ENCODE measurements at regions not wholly inside any gene's neighbourhood (a gene's known extent, or its start where the extent isn't known, plus 50 kb on each side); places are given as distances from the start of the nearest gene placed in this dataset.
A peak's percentile ranks its signal among the peaks of the same experiment; 100 is the strongest.
"Not testable (repeated sequence)": the region's sequence is repeated elsewhere in the genome, so short reads cannot be mapped to it uniquely, and the experiment has no call there.

DNA sequence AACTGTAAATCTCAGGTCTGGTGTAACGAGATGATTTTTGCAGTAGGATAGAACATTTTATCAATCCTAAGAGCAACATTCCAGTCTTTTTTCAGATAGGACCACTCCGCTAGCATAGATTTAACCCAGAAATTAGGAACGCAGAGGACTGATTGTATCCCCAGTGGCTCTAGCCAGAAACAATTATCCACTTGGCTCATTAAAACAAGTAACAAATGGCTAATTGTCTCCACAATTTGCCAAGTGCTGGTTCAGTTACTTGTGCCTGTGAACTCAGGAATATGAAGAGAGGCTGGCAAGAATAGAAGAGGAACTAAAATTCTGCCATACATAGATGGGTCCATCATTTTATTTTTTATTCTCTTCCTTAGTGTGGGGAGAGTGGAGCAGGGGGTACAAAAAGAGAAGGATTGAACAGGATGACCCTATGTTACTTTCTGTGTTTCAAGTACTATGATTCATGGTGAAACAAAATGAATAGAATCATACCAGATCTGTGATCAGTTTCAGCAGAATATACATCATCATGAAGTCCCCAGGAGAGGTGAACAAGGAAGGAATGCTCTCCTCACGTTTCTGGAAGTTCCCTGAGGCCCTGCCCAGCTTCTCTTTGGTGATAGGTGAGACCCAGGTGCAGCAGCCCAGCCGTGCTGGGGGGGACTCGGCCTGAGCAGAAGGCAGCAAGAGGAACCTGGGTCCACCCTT, 121.6 kb downstream of the ARL4C start:
- no peak for DNase-seq (ENCODE audit: extremely low read depth in 1 of 2, low read depth in 1 of 2)

- no peak for DNase-seq (ENCODE audit: extremely low read depth in 1 of 2, low read depth in 1 of 2)
These were observed 122.1 kb downstream of the ARL4C start for GRCh38 chr2:234374736-234375135.

GRCh38 chr2:234374150-234374508, 122.8 kb downstream of the ARL4C start:
- DNase-seq (ENCODE audit: extremely low read depth in 1 of 2, low read depth in 1 of 2) = no peak

GRCh38 chr2:234373481-234374149, 123.3 kb downstream of the ARL4C start:
- DNase-seq (ENCODE audit: extremely low read depth in 1 of 2, low read depth in 1 of 2) = no peak

- DNase-seq (ENCODE audit: extremely low read depth in 1 of 2, low read depth in 1 of 2) = no peak
These were observed 123.8 kb downstream of the ARL4C start for GRCh38 chr2:234373060-234373459.

GRCh38 chr2:234372506-234372905, 124.4 kb downstream of the ARL4C start:
- no peak for DNase-seq (ENCODE audit: extremely low read depth in 1 of 2, low read depth in 1 of 2)

GRCh38 chr2:234368861-234369261, 128.0 kb downstream of the ARL4C start:
- DNase-seq (ENCODE audit: extremely low read depth in 1 of 2, low read depth in 1 of 2) = peak in 1 of 2 donors; percentile 19

- no peak for DNase-seq (ENCODE audit: extremely low read depth in 1 of 2, low read depth in 1 of 2)
These were observed 130.0 kb downstream of the ARL4C start for GRCh38 chr2:234366891-234367290.

- no peak for DNase-seq (ENCODE audit: extremely low read depth in 1 of 2, low read depth in 1 of 2)
These were observed 132.2 kb downstream of the ARL4C start for GRCh38 chr2:234364661-234365060.

DNA sequence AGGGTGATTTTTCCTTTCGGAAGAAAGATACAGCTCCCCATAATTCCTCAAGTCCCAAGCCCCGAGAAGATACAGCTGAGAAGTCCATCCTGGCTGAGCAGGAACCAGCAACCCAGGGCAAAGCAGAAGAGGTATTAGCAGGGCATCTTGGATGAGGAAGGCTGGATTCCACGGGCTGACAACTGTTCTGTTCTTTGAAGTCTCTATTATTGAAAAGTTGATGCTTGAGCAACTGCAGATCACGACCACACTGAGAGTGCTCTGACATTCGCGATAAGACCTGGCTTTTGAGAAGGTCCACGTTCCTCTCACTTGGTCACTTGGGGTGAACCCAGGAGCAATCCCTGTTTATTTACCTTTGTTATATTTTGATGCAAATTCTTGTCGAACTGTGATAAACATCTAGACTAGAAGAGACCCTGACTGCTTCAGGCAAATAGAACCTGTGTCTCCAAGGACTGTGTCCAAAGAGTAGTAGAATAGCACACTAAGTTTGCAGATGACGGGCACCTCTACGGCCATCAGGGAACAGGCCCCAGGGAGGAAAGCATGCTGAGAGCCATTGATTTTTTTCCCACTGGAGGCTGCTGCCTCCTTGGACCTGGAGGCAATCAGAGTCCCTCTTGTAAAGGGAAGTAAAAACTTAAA, 133.1 kb downstream of the ARL4C start:
- DNase-seq (ENCODE audit: extremely low read depth in 1 of 2, low read depth in 1 of 2) = no peak

- no peak for DNase-seq (ENCODE audit: extremely low read depth in 1 of 2, low read depth in 1 of 2)
These were observed 133.8 kb downstream of the ARL4C start for GRCh38 chr2:234363011-234363487.

DNA sequence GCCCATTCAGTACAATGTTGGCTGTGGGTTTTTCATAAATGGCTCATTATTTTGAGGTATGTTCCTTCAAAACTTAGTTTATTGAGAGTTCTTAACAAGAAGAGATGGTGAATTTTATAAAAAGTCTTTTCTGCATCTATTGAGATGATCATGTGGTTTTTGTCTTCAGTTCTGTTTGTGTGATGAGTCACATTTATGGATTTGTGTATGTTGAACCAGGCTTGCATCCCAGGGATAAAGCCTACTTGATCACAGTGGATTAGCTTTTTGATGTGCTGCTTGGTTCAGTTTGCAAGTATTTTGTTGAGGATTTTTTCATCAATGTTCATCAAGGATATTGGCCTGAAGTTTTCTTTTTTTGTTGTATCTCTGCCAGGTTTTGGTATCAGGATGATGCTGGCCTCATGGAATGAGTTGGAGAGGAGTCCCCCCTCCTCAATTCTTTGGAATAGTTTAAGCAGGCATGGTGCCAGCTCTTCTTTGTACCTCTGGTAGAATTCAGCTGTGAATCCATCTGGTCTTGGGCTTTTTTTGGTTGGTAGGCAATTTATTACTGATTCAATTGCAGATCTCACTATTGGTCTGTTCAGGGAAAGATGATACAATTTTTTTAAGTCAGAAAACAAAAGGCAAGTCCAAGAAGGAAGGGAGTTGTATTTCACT, 136.4 kb downstream of the ARL4C start:
- DNase-seq (ENCODE audit: extremely low read depth in 1 of 2, low read depth in 1 of 2) = not testable (repeated sequence)

GRCh38 chr2:234357666-234358065, 139.2 kb downstream of the ARL4C start:
- no peak for DNase-seq (ENCODE audit: extremely low read depth in 1 of 2, low read depth in 1 of 2)

DNA sequence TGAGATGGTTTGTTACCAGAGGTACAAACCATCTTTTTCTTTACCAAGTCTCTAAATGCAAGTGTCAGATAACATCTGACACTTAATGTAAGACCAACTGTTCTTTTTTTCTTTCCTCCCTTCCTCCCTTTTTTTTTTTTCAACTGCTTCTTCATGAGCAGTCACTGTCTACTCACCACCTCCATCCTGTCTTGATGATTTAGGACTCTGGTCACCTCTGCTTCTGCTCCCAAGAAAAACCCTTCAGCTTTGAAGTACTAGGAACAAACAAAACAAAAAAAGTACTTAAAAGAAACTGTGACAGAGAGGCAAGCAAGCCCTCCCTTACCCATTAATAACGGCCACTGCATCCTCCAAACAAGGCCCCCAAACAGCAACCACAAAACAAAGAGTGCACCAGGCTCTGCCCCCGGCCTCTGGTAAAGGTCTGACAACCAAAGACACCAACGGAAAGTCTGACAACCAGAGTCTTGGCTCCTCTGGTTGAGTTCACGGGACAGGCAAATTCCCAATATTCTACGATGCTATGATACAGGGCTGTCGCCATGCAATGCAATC, 141.0 kb downstream of the ARL4C start:
- DNase-seq (ENCODE audit: extremely low read depth in 1 of 2, low read depth in 1 of 2) = no peak

DNA sequence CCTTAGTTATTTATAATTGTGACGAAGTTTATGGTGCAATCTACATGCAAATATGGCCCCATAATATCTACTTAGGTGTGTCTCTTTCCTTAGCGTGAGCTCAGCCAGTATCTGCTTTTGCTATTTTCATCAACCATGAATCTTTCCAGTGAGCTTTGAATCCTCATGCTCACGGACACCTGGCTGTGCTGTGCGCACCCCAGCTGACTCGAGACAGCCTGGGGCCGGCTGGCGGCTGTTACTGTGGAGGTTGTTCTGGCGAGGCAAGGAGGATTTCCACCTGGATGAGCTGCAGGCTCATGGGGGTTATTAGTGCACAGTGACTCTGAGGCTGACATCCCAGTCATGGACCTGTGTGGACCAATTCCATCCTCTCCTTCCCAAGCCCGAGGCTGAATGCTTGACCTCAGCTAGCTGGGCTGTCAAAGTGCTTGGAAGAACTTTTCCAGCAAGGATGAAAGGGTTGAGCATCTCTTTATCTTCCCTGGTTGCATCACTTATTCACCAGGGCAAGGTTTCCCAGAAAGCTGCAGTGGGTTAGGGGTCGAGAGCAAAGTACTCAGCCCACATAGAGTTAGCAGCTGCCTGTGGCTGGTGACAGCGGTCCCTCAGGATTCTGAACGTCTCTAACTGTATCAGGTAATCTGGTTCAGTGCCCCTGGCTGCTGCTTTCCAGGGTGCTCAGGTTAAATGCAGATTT, 141.7 kb downstream of the ARL4C start:
- DNase-seq (ENCODE audit: extremely low read depth in 1 of 2, low read depth in 1 of 2) = no peak

- no peak for DNase-seq (ENCODE audit: extremely low read depth in 1 of 2, low read depth in 1 of 2)
These were observed 144.6 kb downstream of the ARL4C start for GRCh38 chr2:234352270-234352669.

DNA sequence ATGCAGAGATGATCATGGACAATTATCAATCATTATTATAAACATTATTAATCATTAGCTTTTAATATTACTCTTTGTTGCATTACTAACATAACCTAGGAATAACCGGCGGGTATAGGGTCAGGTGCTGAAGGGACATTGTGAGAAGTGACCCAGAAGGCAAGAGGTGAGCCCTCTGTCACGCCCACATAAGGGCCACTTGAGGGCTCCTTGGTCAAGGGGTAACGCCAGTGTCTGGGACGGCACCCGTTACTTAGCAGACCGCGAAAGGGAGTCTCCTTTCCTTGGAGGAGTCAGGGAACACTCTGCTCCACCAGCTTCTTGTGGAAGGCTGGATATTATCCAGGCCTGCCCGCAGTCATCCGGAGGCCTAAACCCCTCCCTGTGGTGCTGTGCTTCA, 145.0 kb downstream of the ARL4C start:
- DNase-seq (ENCODE audit: extremely low read depth in 1 of 2, low read depth in 1 of 2) = not testable (repeated sequence)

GRCh38 chr2:234348081-234348480, 148.8 kb downstream of the ARL4C start:
- DNase-seq (ENCODE audit: extremely low read depth in 1 of 2, low read depth in 1 of 2) = no peak

DNA sequence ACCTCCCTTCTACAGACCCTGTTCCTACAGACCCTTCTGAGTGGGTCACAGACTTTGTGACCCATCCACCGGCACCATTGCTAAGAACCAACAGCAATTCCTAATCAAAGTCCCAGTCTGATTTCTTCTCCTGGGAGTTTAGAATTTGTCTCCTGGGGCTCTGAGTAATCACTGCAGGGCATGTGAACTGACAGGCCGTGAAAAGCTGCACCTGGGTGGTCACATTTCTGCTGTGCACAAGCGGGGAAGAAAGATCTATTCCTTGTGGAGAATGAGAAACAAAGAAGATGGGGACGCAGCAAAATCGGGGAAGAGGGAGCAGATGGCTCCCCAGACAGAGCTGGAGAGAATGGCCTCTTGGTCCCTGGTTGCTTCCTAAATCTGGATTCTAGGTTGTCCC, 151.0 kb downstream of the ARL4C start:
- DNase-seq (ENCODE audit: extremely low read depth in 1 of 2, low read depth in 1 of 2) = no peak

- no peak for DNase-seq (ENCODE audit: extremely low read depth in 1 of 2, low read depth in 1 of 2)
These were observed 152.9 kb downstream of the ARL4C start for GRCh38 chr2:234344012-234344411.

DNA sequence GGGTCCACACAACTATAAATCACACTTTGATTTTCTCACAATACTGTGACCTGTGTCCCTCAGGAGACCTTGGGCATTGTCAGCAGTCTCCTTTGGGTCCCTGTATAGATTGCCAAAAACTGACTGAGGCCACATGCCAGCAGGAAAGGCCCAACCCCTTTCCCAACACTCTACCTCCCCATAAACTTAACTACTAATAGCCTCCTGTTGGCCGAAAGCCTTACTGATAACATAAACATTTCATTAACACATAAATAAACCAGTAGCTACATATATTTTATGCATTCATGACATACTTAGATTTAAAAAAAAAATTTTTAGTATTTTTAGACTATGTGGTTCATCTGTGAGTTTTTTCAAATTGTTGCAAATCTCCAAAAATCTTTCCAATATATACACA, 153.5 kb downstream of the ARL4C start:
- no peak for DNase-seq (ENCODE audit: extremely low read depth in 1 of 2, low read depth in 1 of 2)
